GM12873 (cell line): ENCODE measurements at regions not wholly inside any gene's neighbourhood (a gene's known extent, or its start where the extent isn't known, plus 50 kb on each side); places are given as distances from the start of the nearest gene placed in this dataset.

Experiments
- TF ChIP-seq, protein P1 (sequence below): IDR thresholded peaks from 2 replicates; pipeline ENCODE4 v1.5.1; 2012; ENCODE audit warnings: low read depth, mild to moderate bottlenecking, moderate library complexity, low read length, control low read depth; ENCODE audit not compliant: insufficient read depth; ENCODE audit errors: missing control alignments

DNA sequence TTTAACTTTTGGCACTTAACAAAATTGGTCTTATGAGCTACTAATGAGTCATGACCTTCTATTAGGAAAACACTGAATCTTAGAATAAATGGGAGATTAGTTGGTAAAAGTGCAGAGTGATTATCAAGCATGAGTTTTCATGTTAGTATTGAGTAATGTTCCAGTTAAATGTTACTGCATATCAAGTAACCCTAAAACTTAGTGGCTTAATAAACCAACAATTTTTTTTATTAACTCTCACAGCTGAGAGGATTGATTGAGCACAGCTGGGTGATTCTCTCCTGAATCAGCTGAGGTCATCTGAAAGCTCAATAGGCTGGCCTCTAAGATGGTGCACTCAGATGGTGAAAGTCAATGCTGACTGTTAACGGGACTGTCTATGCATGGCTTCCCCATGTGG lies 248.6 kb downstream of the BCL11B start:
- TF ChIP-seq, protein P1, sequence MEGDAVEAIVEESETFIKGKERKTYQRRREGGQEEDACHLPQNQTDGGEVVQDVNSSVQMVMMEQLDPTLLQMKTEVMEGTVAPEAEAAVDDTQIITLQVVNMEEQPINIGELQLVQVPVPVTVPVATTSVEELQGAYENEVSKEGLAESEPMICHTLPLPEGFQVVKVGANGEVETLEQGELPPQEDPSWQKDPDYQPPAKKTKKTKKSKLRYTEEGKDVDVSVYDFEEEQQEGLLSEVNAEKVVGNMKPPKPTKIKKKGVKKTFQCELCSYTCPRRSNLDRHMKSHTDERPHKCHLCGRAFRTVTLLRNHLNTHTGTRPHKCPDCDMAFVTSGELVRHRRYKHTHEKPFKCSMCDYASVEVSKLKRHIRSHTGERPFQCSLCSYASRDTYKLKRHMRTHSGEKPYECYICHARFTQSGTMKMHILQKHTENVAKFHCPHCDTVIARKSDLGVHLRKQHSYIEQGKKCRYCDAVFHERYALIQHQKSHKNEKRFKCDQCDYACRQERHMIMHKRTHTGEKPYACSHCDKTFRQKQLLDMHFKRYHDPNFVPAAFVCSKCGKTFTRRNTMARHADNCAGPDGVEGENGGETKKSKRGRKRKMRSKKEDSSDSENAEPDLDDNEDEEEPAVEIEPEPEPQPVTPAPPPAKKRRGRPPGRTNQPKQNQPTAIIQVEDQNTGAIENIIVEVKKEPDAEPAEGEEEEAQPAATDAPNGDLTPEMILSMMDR = no peak

DNA sequence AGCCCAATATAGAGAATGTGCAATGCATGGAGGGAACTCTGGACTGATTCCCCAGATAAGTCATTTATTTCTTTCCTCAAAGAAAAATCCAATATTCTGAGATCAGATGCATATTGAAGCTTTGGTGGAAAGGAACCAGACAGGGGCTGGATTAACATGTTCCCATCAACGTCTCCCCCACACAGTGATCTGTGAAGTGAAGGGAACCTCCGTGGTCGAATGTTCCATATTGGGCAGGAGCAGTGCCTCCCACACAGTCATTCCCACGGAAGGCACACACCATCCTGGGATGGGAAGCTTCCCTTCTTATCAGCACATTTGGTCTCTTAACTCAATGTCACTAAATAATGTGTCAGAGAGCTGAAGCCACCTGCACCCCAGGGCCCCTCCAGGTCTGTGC lies 247.1 kb downstream of the BCL11B start:
- TF ChIP-seq, protein P1 = no peak

DNA sequence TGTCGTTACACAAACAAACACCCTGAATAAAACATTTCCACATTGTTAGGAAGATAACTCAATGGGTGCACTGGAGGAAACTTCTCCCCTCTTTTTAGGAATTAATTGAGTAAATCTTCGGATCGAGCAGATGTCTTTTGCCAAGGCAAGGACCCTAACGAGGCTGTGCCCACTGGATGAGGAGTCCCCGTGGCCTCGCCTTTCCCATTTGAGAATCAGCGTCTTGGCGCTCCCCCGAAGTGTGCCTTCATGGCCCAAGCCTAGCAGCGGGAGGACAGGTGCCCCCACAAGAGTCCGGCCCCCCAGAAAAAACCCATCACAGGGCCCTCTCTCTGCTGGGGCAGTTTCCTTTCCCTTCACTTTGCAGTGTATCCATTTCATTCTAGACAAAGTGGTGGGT lies 246.6 kb downstream of the BCL11B start:
- TF ChIP-seq, protein P1 = no peak

DNA sequence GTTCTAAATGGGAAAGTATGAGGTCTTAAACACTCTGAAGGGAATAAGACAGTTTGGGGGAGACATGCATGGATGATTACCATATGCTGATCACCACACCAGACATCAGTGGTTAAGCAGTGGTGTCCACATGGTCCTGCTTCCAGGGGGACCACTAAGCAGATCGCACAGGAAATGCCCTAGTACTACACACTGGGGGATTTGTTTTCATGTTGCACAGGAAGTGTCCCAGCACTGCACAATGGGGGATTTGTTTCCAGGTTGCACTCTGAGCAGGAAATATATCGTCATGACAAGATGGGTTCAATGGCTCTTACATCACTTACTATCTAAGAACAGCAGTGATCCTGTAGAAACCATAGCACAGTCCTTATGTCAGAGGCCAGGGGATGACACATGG lies 245.5 kb downstream of the BCL11B start:
- TF ChIP-seq, protein P1 = no peak

DNA sequence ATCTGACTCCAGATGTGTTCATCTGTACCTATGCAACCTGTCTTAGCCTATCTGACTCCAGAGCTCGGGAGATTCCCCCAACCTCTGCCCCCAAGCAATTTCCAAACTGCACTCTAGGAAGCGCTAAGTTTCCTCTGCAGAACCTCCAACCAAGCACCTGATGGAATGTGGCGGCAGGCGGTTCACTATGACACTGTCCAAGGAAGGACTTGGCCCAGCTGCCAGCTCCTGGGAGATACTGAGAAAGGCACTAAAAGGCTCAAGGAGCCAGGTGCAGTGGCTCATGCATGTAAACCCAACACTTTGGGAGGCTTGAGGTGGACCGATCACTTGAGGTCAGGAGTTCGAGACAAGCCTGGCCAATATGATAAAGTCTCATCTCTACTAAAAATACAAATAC lies 244.0 kb downstream of the BCL11B start:
- TF ChIP-seq, protein P1 = no peak

DNA sequence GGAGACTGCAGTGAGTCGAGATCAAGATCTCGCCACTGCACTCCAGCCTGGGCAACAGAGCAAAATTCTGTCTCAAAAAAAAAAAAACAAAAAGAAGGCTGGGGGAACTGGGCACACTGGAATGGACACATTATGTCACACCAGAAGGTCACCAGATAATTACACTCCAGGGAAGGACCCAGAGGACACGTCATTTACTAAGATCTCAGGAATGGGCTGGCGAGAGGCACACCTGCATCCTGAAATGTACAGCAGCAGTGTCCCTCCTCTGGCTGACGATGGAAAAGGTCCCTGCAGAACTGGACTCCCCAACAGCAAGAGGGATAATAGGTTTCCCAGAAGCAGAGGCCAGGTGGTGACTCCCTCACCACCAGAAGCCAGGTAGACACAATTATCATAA lies 243.5 kb downstream of the BCL11B start:
- TF ChIP-seq, protein P1 = no peak

DNA sequence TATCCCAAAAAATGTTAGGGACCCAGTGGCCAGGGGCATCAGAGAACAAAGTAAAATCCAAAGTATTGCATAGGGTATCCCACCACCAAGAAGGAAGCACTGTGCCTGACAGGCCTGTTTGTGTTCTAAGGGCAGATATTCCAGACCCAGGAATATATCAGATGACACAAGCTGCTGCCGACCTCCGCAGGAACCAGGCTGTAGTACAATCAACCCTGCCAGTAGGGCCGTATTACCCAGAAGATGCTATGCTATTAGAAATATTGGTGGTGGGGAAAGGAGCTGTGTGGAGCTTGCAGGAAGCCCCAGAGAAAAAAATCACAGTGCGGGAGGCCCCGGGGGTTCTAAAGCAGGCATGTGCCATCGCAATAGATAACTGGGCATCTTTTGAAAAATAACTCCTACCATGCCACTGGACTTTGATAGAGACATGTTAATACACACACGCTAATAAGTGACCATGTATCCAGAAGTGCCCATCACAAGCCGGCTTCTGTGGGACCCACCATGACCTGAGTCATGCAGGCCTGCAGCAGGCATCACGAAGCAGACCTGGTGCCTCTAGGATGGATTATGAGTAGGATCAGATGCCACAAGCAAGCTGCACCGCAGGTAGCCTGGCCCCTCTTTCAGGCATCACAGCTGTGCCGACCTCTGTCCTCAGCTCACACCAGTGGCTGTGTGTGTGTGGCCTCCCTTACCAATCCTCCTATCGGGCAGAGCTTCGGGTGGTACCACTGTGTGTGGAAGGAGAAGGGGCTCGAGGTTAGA lies 242.7 kb downstream of the BCL11B start:
- TF ChIP-seq, protein P1 = no peak
